DMS53 treated with DMSO at 0.1 percent for 48 hours (cell line): ENCODE measurements at regions not wholly inside any gene's neighbourhood (a gene's known extent, or its start where the extent isn't known, plus 50 kb on each side); places are given as distances from the start of the nearest gene placed in this dataset.

Experiments
- DNase-seq: peaks from one replicate; lab custom pipeline; 2025; ENCODE audit not compliant: unreplicated experiment; lab: John Stamatoyannopoulos, UW

DNA sequence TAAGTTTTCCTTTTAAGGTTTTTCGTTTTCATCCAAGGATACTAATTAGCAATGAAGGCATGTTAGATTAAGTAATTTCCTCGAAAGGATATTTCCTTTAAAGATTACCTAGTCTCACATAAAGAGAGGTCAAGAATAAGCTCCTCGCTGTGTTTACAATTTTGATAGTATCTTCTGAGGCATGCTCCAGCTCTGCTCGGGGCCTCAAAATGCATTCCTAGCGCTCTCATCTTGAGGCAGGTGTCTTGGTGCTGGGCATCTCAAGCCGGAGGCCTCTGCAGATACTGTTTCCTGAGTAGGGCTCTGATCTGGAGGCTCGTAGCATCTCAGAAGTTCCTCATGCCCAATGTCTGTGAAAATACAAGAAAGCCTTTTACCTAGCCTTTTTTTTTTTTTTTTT, 128.6 kb upstream of the SNX19 start:
- DNase-seq = no peak

DNA sequence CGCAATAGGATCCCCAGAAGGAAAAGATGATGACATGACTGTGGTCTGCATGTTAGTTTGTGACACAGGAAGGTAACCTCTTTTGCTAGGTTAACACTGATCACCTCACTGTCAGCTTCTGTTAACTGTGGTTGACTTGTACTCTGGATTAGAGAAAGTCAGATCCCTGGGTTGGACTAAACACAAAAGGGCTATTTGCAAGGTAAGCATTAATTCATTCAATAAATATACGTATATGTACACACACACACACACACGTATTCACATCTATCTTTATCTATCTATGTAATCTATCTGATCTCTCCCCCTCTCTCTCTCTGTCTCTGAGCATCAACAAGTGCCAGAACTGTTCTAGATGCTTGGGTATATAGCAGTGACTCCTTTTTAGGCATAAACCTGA, 136.1 kb upstream of the SNX19 start:
- no peak for DNase-seq

DNA sequence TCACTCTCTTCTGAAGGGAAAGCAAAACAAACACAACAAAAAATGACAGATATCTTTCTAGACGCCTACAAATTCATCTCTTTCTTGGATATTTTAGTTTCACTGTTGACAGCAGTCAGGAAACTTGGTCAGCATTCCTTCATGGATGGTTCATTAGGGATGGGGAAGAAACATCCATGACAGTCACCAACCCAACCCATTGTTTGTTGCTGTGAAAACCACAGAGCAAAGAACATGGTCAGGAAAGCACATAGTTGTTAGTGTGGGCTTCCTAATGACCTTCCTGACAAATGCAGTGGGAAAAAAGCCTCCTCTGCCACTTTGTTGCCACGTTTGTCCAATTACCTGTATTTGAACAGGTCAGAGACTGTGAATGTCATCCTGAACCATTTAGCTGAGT, 139.8 kb upstream of the SNX19 start:
- DNase-seq = no peak

DNA sequence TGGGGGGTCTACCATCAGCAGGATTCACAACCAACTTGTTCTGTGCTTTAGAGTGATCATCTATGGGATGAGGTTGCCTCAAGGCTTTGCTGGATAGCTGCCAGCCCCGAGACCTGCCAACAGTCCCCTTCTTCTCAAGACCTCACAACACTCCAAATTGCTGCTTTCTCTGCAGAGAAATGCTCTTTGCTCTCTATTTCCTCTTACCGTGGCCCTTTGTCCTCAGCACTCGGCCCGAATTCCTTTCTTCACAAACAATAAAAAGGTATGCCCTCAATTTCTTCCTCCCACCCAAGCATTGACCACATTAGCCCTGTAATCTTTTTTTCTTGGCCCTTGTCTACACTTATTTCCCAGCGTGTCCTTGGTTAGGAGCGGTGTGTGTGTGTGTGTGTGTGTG, 147.4 kb upstream of the SNX19 start:
- no peak for DNase-seq

DNA sequence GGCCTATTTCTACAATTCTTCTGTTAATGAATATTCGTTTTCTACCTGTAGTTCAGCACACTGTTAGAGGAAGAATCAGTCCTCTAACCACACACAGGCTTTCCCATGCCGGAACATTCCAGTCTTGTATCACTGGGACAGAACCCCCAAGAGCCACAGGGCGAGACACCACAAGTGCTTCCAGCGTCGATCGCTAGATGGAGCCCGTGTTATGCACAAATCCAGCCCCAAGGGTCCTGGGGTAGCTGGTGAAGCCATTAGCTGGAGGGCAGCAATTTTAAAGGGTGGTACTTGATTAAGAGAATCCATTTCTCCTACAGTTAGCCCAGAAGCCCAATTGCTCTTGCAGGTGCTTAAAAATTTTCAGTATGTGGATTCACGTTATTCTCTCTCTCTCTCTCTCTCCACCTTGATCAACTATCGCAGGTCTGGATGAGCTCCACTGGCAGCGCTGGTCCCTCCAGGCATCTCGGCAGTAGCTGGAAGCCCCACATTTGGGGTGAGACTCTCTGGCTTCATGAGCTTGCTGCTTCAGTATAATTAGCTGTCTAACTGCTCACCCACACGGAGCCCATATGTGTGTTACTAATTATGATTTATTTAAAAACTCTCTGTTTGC, 148.2 kb upstream of the SNX19 start:
- DNase-seq = no peak

DNA sequence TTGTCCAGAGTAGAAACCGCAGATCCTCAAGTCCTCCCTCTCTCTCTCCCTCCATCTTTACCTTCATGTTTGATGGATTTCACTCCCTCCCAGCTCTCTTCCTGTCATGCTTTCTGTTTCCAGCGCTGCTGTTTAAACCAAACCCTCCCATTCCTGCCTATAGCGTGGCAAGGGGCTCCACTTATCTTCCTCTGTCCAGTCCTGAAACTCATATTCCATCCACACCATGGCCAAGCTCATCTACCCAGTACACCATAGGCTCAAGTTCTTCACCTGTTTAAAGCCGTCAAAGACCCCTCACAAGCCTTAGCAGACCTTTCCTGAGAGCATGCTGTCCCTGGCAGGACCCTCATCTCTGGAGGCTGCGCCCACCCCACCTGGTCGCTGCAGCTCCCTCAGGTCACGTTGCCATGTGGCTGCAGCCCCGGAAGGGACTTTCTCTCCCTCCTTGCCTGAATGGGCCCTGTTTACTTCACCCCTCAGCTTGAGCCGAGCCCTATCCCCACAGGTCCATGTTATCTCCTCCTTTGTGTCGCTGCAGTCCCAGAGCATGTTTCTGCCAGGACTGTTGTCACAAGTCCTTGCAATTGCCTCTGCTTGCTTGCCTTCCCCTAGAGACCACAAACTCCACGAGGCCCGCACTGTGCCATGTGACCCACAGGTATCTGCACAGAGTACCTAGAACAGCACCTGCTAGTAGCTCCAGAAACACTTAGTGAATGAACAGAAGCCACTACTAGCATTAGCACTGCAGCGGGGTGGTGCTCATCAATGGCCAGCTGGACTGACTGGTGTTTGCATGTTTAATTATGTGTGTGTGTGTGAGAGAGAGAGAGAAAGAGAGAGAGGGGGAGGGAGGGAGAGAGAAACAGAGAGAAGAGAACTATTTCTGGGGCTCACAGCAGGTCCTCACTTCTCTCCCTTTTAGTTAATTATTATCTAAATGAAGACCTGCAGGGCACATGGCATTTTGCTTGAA, 149.4 kb upstream of the SNX19 start:
- no peak for DNase-seq

DNA sequence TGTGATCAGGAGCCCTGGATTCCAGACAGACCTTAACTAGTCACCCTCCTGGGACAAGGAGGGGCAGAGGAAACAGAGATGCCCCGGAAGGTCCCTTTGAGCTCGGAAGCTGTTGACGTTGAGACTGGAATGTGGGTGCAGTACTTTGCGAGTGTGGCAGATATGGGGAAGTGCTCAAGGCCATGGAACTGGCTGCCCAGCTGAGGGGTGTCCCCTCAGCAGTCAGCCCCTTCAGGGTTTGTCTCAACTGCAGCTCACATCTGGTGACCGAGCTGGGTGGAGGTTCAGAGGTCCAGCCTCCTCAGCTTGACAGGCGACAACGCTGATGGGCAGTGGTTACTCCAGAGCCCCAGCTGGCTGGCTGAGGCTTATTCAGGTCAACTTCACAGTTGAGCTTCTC, 150.3 kb upstream of the SNX19 start:
- DNase-seq = no peak

DNA sequence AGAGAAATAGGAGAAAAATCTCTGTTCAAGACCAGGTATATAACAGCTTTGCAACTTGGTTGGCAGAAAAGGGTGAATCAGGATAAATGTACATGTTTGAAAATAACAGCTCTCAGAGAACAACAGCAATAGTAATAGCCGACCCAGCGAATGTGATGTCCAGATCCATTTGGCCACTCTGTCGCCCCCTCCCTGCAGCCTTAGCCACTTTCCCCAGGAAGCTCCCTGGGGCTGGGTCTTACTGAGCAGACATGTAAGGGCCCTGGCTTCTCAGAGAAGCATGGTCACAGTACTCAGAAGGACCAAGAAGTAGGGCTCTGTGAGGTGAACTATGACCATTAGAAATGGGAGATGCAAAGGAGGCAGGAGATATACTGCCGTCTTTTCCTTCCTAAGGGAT, 154.1 kb upstream of the SNX19 start:
- DNase-seq = no peak

DNA sequence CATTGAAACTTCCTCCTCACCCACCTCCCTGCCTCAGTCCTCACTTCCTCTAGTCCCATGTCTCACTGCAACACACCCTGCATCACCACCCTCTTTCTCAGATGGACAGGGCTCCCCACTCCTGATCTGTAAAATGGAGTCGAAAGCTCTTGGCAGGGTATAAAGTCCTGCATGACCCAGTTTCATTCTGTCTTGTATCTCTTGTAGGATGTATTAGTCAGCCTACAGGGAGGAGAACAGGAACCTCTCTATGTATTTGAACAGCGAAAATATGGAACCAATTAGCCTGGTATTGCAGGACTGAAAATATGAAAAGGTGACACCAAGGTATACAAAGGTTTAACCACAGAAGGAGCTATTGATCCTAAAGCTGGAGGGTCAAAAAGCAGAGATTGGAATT, 156.9 kb upstream of the SNX19 start:
- DNase-seq = no peak

DNA sequence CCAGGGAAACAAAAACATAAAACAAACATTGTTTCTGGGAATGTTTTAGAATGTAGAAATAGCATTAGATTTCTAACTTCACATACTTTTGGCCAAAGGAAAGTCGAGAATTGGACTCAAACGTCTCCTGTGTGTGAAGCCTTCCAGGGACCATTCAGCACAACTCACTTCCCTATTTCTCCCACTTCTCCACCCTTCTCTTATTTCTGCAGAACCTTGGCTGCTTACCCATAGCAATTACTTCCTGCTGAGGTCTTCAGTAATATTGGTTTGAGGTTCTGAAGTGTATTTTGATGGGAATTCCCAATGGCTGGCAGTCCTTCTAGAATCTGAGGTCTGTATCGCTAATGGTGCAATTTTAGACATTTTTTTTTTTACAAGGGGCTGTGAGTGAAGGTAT, 158.3 kb upstream of the SNX19 start:
- DNase-seq = no peak

DNA sequence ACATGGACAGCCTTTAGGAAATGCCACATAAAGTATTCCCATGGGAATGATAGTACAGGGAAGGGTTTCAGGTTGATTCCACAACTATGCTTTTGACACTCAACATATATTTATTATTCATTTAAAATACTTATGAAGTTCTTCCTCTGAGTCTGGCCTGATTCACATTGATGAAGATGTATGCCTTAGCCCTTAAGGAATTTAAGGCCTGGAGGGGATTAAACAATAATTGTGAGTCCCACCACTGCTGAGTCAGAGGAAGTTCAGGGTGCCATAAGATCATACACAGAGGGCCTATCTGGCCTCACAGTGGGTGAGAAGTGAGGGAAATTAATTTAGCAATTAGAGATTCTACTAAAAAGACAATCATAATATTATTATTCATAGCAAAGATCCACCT, 161.1 kb upstream of the SNX19 start:
- no peak for DNase-seq

DNA sequence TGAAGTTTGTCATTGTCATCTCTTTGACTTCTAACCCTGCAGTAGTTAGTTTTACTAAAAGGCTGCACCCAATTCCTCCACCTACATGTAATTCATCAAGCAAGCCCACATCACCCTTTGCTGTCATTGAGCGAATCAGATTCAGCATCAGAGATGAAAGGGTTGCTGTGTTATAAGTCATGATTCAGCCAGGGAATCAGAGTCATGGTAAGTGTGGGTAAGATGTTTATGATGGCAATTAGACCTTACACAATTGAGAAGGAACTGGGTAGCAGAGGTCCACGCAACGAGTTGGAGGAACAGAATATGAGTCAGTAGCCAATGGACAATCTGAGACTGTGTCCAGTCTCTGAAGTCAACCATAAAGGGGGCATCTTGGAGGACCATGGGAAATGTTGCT, 162.8 kb upstream of the SNX19 start:
- DNase-seq = no peak

DNA sequence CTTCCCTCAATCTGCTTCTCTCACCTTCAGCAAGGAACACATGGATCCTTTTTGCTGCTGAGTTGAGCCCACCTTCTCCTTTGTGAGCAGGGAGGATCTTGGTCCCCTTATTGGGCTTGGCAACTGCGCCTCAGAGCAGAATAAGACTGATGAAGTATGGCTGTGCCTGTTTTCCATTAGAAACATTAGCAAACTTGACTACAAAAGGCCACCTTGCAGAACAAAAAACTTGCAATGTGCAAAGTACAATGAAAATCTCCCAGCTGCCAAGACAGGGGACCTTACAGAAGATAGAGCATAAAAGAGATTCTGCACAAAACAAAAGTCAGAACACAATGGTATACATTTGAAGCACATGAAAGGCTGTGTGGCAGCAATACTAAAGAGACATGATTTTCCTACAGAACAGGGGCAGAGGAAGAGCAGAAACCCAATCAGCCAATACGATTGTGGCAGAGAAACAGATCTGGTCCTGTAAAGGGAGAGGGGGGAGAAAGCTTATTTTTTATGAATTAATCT, 173.5 kb upstream of the SNX19 start:
- DNase-seq = no peak

DNA sequence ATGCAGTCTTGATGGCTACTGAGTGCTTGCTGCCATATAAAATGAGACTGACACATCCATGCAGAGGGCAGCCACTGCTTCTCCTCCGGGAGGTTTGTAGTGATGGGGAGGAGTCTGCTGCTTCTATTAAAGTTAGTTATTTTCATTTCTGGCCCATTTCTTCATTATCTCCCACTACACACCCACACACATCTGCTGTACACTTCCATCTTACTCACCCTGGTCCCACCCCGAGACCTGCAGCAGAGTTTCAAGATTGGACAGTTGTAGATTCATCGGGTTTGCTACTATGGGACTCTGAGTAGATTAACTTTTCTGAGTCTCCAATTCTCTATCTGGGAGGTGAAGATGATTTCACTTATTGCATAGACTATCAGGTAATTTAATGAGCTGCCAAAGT, 176.2 kb upstream of the SNX19 start:
- no peak for DNase-seq

DNA sequence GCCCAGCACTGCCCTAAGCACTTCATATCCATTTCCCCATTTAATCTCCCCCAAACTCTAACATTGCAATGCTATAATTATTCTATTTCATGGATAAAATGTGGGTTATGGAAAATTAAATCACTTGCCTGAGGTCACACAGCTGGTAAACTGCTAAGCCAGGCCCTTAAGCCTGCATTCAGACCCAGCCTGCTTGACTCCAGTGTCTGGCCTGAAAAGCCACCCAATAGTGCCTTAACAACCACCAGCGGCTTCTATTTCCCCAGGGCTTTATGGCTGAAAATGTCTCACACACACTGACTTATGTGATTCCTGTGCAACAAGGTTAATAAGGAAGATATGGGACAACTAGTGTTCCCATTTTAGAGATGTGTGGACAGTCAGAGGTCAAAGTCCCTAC, 178.5 kb upstream of the SNX19 start:
- no peak for DNase-seq

DNA sequence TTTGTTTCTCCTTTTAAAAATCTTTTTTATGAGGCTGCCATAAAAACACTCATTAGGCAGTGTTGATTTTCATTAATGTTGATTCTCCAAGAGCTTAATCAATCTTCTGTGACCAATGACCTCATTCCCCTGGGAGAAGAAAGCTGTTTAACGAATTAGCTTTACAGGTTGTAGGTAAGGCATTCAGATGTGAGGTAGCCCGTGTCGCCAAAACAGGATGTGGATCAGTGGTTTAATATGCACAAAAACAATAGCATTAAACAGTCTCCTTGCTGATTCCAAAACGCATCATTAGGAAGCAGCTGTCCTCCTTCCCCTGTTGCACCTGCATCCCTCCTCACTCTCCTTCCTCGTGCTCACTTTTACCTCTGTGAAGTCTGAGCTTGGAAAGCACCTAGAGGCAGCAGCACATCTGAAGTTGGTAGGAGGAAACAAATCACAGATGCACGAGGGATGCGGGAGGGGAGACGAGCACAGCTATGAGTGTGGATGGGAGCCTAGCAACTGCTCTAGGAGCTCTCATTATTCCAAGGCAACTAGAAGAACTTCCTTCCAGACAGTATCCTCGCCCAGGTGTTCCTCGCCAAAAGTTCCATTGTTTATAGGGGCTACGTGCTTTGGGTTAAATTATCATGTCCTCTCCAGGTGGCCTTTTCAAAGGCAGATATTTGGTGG, 179.4 kb upstream of the SNX19 start:
- DNase-seq = no peak

DNA sequence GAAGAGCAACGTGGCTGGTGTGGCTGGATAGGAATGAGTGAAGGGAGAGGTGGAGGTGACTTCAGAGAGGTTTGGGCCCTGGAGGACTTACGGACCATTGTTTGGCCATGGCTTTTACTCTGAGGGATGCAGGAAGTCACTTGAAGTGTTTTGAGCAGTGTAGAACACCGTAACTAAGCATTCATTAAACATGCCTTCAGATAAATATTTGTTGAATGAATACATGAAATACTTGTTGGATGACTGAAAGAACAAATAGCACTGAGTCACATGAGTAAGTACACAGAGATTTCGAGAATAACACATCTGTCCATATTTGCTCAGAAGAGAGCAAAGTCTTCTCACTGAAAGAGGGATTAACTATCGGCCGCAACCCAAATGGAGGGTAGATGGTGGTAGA, 182.7 kb upstream of the SNX19 start:
- DNase-seq = no peak

DNA sequence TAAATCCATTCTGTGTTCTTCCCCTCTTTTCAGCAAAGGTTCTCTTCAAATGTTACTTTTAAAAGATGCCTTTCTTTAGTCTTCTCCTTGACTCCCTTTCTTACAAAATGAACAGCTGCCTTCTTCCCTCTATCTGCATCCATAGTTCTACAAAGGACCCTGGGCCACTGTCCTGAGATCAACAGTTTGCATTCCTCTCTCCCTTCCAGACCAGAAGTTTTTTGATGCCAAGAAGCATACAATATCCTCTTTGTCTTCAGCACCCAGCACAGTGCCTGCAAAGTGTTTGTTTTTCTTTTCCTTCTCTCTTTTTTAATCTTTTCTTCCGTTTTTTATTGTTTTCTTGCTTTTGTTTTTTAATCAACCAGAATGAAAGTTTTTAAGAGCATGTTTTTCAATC, 183.5 kb upstream of the SNX19 start:
- no peak for DNase-seq

DNA sequence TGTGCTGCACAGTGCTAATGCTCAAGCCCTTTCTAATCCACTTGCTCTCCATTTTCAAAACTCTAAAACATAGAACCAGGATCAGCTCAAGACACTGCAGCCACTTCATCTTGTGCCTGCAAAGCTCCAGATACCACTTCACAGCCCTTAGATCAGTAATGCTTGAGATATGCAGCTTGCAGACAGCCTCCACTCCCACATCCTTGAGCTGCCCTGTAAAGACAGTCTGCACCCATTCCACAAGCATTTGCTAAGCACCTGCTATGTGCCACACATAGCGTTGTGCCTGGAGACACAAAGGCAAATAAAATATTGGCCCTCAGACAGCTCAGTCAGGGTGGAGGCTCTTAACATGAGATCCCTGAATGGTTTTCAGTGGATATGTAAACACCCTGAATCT, 192.5 kb upstream of the SNX19 start:
- no peak for DNase-seq

DNA sequence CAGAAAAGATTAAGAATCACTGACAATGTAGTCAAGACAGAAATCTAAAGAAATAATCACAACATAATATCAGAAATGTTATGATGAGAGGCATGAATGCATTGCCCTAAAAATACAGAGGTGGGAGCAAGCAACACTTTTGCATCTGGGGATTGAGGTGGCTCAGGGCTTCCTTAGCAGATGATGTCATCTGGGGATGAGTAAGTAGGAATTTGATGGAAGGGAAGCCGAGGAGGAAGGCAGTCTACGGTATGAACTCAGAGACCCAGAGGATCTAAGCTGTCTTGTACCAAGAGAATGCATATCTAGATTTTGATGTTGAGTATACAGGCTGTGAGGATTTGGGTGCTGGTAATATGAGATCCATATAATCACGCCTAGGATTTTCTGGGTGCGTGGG, 193.0 kb upstream of the SNX19 start:
- no peak for DNase-seq

DNA sequence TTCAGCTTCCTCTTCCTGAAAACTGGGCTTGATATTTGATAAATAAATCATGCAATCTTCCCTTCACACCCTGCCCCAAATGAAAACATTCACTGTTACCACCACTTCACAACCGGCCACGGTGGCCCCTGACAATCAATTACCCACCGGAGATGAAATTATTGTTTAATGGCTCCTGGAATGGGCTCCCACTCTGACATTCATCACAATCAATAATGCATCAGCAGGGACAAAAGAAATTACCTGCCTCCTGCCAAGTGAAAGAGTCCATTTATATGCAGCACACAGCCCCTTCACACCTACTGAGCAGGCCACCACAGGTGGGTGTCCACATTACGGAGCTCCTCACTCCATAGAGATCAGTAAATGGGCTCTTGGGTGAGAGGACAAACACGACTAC, 193.5 kb upstream of the SNX19 start:
- no peak for DNase-seq

DNA sequence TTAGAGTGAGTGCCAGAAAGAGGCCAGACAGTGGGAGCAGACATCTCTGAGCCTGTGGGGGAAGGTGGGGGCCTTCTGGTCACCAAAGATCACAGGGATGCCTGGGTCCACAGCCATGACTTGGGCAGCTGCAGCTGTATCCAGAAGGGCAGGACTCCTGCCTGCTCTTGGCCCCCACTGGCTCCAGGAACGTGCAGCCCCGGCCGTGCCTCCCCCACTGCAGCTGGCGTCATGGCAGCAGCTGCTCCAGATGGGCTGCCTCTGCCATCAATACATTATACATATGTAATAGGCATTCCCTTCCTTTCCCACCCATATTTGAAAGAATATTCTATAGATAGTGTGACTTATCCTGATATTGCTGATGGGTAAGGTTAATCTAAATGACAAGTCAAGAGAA, 195.5 kb upstream of the SNX19 start:
- no peak for DNase-seq
